Panc1 (cell line): ENCODE measurements at regions not wholly inside any gene's neighbourhood (a gene's known extent, or its start where the extent isn't known, plus 50 kb on each side); places are given as distances from the start of the nearest gene placed in this dataset.

Experiments
- ATAC-seq: fragments of 200-7000 bp; cut with Tn5 transposase; 2 replicates; pipeline ENCODE4 v1.9.1; 2020; ENCODE audit warnings: mild to moderate bottlenecking, moderate library complexity
- BruUV-seq: library from RNA; stranded (reverse); fragments of 400-500 nt; replicated peaks from 2 replicates; lab custom pipeline; 2021; lab: Mats Ljungman, UMichigan
- CTCF ChIA-PET: fragments of 300-600 bp; sonication (Branson Sonifier 250); formaldehyde crosslinking; loops from one replicate; lab custom pipeline; 2022; ENCODE audit warnings: antibody characterized with exemption; lab: Charles Lee
- POLR2A ChIA-PET: fragments of 300-600 bp; sonication (Branson Sonifier 250); formaldehyde crosslinking; loops from one replicate; lab custom pipeline; 2022; ENCODE audit warnings: antibody characterized with exemption; lab: Charles Lee
- DNase-seq: peaks from one replicate; pipeline ENCODE4 v3.0.0-alpha.2; 2010; ENCODE audit warnings: low read depth, low spot score
- H3K27ac ChIP-seq: 2 replicates; pipeline ENCODE4 v1.5.1; 2011; ENCODE audit warnings: mild to moderate bottlenecking, low read length, inconsistent platforms
- H3K27me3 ChIP-seq: fragments of 200-500 bp; sonication (Bioruptor generic); 2 replicates; pipeline ENCODE4 v1.6.0; 2014; ENCODE audit warnings: low read length, inconsistent platforms; ENCODE audit not compliant: control insufficient read depth, insufficient read depth
- H3K36me3 ChIP-seq: fragments of 200-500 bp; sonication (Bioruptor generic); 2 replicates; pipeline ENCODE4 v1.5.1; 2014; ENCODE audit warnings: inconsistent platforms, mild to moderate bottlenecking, low read length, moderate library complexity; ENCODE audit not compliant: control insufficient read depth, insufficient read depth
- H3K4me1 ChIP-seq: 2 replicates; pipeline ENCODE4 v1.5.1; 2011; ENCODE audit warnings: inconsistent platforms, mild to moderate bottlenecking, low read length, moderate library complexity; ENCODE audit not compliant: control insufficient read depth, insufficient read depth
- H3K4me3 ChIP-seq, 2 experiments: 2 replicates each; pipeline ENCODE4 v1.5.1; 2011 to 2012; ENCODE audit warnings: low read depth in 2 of 2, low read length in 2 of 2, mild to moderate bottlenecking in 2 of 2, inconsistent platforms in 1 of 2, moderate library complexity in 1 of 2
- H3K9me3 ChIP-seq: fragments of 200-500 bp; sonication (Bioruptor generic); 2 replicates; pipeline ENCODE4 v1.5.1; 2014; ENCODE audit warnings: low read depth, mild to moderate bottlenecking, inconsistent platforms, low read length, moderate library complexity; ENCODE audit not compliant: control insufficient read depth, insufficient read depth
- POLR2AphosphoS5 ChIP-seq: IDR thresholded peaks from 2 replicates; pipeline ENCODE4 v1.6.1; 2012; ENCODE audit warnings: mild to moderate bottlenecking, low read depth, low read length, moderate library complexity
- SIN3A ChIP-seq: IDR thresholded peaks from 2 replicates; pipeline ENCODE4 v1.6.1; 2012; ENCODE audit warnings: low read depth, mild to moderate bottlenecking, low read length, moderate library complexity, borderline replicate concordance; ENCODE audit not compliant: insufficient read depth
- TCF7L2 ChIP-seq: IDR thresholded peaks from 2 replicates; pipeline ENCODE4 v1.6.1; 2011; ENCODE audit warnings: mild to moderate bottlenecking, low read depth, low read length, inconsistent platforms
- in situ Hi-C: cut with HindIII; loops from 2 replicates; pipeline ENCODE4 v1.10.0; 2016; ENCODE audit warnings: low sequenced_read_pairs, low pct_unique_long_range_greater_than_20kb
- intact Hi-C: fragments of 100-400 bp; cut with micrococcal nuclease; formaldehyde crosslinking; loops from one replicate; pipeline ENCODE4 v1.10.0; 2022; ENCODE audit not compliant: unreplicated experiment
- TF ChIP-seq, protein P1 (sequence below), 2 experiments: IDR thresholded peaks; 2 replicates each; pipeline ENCODE4 v1.6.1; 2011 to 2012; ENCODE audit warnings: low read depth in 2 of 2, control low read depth in 1 of 2, low read length in 1 of 2, mild to moderate bottlenecking in 1 of 2, moderate library complexity in 1 of 2; ENCODE audit not compliant: insufficient read depth in 1 of 2
- TF ChIP-seq, protein P2 (sequence below): fragments of 450-650 bp; IDR thresholded peaks from 2 replicates; pipeline ENCODE4 v1.5.1; 2017; ENCODE audit warnings: mild to moderate bottlenecking

DNA sequence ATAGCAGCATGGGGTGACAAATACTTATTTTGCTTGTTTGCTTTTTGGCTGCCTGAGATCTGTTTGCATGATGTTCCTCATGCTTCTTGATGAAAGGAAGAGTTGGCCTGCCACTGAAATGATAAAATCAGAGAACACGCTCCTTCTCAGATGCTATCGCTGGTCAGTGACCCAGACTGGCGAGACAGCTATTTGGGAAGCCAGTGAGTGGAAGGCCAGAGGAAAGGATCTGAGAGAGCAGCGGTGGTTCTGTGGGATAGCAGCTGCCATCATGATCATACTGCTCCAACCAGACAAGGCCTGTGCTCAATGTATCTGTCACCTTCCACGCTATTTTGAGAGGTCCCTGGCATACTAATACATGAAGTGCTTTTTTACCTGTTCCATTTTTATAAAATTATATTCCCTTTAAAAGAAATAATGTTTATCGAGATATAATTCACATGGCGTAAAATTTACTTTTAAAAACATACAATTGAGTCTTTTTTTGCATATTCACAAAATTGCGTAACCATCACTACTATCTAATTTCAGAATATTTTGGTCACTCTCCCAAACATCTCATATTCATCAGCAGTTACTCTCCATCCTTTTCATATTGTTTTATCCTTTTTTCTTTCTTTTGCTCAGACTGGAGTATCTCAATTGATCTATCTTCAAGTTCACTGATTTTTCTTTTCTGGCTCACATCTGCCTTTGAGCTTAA is 695.1 kb downstream of the TNS3 start:
- ChIA-PET POLR2A (no interaction called here), CTCF (no interaction called here)
- Histone ChIP-seq H3K4me1 (no peaks in the 10 kb centered on the region), H3K4me3 (no peak overlapping the region), H3K9me3 (peaks cover 3% of the 10 kb centered on the region; the same call in 1 of the 2 replicates), H3K27ac (no peak overlapping the region), H3K27me3 (no peaks in the 10 kb centered on the region), H3K36me3 (no peaks in the 10 kb centered on the region)
- no peak for DNase-seq
- no TSS peak for BruUV-seq
- ATAC-seq = no peak
- intact Hi-C loops (no loop called here), in situ Hi-C loops (no loop called here)
- TF ChIP-seq SIN3A = no peak
- no peak for TF ChIP-seq TCF7L2
- no peak for TF ChIP-seq POLR2AphosphoS5
- TF ChIP-seq, protein P1, sequence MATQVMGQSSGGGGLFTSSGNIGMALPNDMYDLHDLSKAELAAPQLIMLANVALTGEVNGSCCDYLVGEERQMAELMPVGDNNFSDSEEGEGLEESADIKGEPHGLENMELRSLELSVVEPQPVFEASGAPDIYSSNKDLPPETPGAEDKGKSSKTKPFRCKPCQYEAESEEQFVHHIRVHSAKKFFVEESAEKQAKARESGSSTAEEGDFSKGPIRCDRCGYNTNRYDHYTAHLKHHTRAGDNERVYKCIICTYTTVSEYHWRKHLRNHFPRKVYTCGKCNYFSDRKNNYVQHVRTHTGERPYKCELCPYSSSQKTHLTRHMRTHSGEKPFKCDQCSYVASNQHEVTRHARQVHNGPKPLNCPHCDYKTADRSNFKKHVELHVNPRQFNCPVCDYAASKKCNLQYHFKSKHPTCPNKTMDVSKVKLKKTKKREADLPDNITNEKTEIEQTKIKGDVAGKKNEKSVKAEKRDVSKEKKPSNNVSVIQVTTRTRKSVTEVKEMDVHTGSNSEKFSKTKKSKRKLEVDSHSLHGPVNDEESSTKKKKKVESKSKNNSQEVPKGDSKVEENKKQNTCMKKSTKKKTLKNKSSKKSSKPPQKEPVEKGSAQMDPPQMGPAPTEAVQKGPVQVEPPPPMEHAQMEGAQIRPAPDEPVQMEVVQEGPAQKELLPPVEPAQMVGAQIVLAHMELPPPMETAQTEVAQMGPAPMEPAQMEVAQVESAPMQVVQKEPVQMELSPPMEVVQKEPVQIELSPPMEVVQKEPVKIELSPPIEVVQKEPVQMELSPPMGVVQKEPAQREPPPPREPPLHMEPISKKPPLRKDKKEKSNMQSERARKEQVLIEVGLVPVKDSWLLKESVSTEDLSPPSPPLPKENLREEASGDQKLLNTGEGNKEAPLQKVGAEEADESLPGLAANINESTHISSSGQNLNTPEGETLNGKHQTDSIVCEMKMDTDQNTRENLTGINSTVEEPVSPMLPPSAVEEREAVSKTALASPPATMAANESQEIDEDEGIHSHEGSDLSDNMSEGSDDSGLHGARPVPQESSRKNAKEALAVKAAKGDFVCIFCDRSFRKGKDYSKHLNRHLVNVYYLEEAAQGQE (IDR thresholded peaks at IDR 0.05; ENCODE audit: insufficient read depth in 1 of 2, low read depth in 2 of 2, low read length in 1 of 2) = no peak
- TF ChIP-seq, protein P2, sequence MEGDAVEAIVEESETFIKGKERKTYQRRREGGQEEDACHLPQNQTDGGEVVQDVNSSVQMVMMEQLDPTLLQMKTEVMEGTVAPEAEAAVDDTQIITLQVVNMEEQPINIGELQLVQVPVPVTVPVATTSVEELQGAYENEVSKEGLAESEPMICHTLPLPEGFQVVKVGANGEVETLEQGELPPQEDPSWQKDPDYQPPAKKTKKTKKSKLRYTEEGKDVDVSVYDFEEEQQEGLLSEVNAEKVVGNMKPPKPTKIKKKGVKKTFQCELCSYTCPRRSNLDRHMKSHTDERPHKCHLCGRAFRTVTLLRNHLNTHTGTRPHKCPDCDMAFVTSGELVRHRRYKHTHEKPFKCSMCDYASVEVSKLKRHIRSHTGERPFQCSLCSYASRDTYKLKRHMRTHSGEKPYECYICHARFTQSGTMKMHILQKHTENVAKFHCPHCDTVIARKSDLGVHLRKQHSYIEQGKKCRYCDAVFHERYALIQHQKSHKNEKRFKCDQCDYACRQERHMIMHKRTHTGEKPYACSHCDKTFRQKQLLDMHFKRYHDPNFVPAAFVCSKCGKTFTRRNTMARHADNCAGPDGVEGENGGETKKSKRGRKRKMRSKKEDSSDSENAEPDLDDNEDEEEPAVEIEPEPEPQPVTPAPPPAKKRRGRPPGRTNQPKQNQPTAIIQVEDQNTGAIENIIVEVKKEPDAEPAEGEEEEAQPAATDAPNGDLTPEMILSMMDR = no peak

DNA sequence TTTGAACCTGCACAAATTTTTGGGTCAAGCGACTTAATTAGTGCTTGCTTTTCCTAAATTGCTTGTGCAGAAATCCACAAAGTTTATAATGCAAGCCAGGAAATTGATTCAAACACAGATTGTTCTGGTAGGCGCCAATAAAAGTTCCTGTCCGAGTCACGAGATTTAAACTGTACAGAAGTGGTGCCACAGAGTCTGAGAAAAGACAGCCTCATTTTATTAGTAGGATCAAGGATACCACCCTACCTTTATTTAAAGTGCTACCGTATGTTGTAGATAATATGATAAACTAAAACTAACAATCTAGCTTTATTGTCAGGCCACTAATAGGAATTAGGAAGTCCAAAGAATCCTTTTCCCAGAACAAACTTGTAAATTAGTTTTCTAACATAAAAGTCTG is 696.7 kb downstream of the TNS3 start:
- ATAC-seq (no peak), DNase-seq (no peak)
- Histone ChIP-seq H3K27me3 (no peaks in the 10 kb centered on the region), H3K36me3 (no peaks in the 10 kb centered on the region), H3K4me3 (no peak overlapping the region), H3K27ac (no peak overlapping the region), H3K4me1 (no peaks in the 10 kb centered on the region), H3K9me3 (no peaks in the 10 kb centered on the region)
- intact Hi-C loops (no loop called here), in situ Hi-C loops (no loop called here)
- no peak for TF ChIP-seq TCF7L2
- TF ChIP-seq POLR2AphosphoS5 = no peak
- no peak for TF ChIP-seq SIN3A
- TF ChIP-seq, protein P1 (IDR thresholded peaks at IDR 0.05; ENCODE audit: insufficient read depth in 1 of 2, low read depth in 2 of 2, low read length in 1 of 2) = no peak
- TF ChIP-seq, protein P2 = no peak
- ChIA-PET POLR2A (no interaction called here), CTCF (no interaction called here)
- no TSS peak for BruUV-seq
